Head of caudate nucleus (tissue), 42 donors: ENCODE measurements at regions not wholly inside any gene's neighbourhood (a gene's known extent, or its start where the extent isn't known, plus 50 kb on each side); places are given as distances from the start of the nearest gene placed in this dataset.
"Not testable (repeated sequence)": the region's sequence is repeated elsewhere in the genome, so short reads cannot be mapped to it uniquely, and the experiment has no call there.

Experiments used
- DNase-seq, 42 donors: peaks; one replicate each; pipeline versions ENCODE4 v3.0.0 to v3.0.0-alpha.2; 2020 to 2021; ENCODE audit warnings: mixed read lengths in 7 of 42
- intact Hi-C: fragments of 100-400 bp; cut with DNase I; formaldehyde crosslinking; loops from one replicate; pipeline ENCODE4 v1.15.0; 2022

DNA sequence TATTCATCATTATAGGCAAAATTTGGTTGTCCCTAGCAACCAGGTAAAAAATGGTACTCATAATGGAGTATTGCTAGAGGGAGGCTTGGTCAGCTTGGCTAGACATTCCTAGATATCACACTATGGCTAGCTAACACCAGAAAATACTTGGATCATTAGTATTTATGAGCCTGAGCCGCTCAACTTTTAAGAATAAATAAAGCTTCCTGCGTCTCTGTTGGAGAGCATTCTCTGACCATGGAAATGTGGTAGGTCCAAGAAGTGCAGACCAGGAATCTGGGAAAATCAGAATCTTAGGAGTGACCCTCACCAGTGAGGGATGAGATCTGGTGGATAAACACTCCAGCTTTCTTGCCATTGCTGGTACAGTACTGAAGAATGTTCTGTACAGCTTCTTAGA lies 157.6 kb upstream of the AGR3 start:
- no peak for DNase-seq
- intact Hi-C loops: no loop called here

- DNase-seq: no peak
- intact Hi-C loops: no loop called here
These were observed 158.9 kb upstream of the AGR3 start for GRCh38 chr7:17040716-17041115.

GRCh38 chr7:17041324-17041723 lies 159.5 kb upstream of the AGR3 start:
- peak in 1 of 42 donors; percentile 15 for DNase-seq

GRCh38 chr7:17042211-17042610 lies 160.4 kb upstream of the AGR3 start:
- no peak for DNase-seq
- intact Hi-C loops: no loop called here

More at GRCh38 chr7:17041324-17041723, 159.5 kb upstream of the AGR3 start:
- intact Hi-C loops: no loop called here

GRCh38 chr7:17043012-17043877 lies 161.5 kb upstream of the AGR3 start:
- DNase-seq: no peak
- intact Hi-C loops: no loop called here

GRCh38 chr7:17044396-17044795 lies 162.6 kb upstream of the AGR3 start:
- no peak for DNase-seq
- intact Hi-C loops: no loop called here

GRCh38 chr7:17044861-17045260 lies 163.1 kb upstream of the AGR3 start:
- no peak for DNase-seq

DNA sequence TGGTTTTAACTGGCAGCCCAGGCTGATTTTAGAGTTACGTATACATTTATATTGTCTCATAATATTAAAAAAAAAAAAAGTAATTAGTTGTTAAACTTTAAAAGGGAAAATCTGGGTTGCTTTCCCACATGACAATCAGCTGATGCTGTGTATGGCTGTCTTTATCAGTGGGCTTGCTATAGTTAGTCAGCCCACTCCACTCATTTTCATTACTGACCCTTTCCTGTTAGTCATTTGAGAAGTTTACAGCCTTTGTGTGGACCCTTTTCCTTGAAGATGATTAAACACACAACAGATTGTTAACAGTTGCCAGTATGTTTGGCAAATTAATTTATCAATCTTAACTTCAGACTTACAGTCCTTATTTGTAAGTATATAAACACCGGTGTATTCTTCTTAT lies 164.5 kb upstream of the AGR3 start:
- no peak for DNase-seq
- intact Hi-C loops: no loop called here

More at GRCh38 chr7:17044861-17045260, 163.1 kb upstream of the AGR3 start:
- intact Hi-C loops: no loop called here

DNA sequence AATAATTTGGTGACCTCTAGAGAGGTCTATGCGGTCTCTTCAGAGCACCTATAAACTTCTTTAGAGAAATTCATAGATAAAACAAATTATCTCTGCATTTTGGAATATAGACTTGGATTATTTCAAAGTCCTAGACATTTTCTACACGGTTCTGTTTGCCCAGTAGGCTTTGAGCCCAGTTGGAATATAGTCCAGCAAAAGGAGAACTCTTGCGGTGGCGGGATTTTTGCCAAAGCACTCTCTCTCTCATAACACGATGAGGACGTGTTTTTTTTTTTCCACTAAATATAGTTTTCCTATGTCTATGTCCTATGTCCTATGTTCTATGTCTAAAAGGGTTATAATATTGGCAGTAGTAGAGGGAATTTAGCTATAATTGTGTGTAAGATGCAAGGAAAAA lies 164.9 kb upstream of the AGR3 start:
- intact Hi-C loops: no loop called here
- DNase-seq: no peak

DNA sequence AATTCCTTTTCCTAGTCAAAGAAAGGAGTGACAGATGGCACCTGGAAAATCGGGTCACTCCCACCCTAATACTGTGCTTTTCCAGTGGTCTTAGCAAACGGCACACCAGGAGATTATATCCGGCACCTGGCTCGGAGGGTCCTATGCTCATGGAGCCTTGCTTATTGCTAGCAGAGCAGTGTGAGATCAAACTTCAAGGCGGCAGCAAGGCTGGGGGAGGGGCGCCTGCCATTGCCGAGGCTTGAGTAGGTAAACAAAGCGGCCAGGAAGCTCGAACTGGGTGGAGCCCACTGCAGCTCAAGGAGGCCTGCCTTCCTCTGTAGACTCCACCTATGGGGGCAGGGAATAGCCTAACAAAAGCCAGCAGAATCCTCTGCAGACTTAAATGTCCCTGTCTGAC lies 171.4 kb upstream of the AGR3 start:
- intact Hi-C loops, DNase-seq: not testable (repeated sequence)

DNA sequence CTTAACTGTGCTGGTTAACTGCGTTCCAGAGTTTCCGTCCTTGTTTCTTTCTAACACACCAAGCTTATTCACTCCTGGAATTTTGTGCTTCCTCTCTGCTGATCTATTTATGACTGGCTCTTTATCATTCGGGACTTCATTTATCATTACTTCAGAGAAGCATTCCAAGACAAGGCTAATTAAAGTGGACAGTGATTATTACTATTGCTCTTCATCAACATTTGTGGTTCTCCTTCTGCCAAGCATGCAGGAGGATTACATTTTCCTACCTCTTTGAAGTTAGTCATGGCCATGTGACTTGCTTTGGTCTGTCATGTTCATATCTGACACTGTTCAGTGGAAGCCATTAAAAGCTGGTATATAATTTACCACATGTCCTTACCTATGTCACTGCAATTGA lies 172.4 kb upstream of the AGR3 start:
- DNase-seq: no peak
- intact Hi-C loops: no loop called here

DNA sequence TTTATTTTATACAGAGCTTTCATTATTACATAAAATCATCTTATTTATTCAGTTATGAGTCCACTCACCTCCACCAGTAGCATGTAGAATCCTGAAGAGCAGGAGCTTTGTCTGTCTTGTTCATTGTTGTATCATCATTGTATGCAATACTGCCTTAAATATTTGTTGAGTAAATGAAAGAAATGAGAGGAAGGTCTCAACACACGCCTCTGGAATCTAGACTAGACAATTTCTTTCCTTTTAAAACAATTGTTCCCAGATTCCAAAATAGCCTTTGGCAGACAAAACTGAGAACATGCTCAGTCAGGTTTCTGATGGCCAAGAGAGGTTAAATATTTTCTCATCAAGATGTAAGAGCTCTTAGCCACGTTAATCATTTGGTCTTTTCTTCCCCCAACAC lies 173.1 kb upstream of the AGR3 start:
- intact Hi-C loops: no loop called here
- no peak for DNase-seq

DNA sequence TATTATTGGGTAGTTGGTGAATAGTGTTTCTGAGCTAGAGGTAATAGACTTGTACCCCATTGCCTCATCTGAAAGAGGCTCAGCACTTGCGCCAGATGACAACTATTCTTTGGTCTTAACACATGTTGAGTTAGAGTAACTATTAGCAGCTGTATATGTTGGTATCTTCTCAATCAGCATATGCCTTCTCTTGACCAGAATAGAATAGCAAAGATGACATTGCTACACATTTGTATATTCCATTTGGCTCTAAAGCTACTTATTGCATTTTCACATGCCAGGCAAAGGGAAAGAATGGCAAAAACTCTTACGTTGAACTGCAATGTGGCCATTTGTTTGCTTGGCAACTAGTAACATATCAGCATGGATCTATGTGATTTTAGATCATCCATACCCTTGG lies 173.8 kb upstream of the AGR3 start:
- DNase-seq: no peak
- intact Hi-C loops: no loop called here

GRCh38 chr7:17056491-17057142 lies 174.8 kb upstream of the AGR3 start:
- intact Hi-C loops: no loop called here
- DNase-seq: no peak

- intact Hi-C loops: no loop called here
- no peak for DNase-seq
These were observed 175.3 kb upstream of the AGR3 start for GRCh38 chr7:17057143-17057509.

- intact Hi-C loops: no loop called here
- no peak for DNase-seq
These were observed 176.8 kb upstream of the AGR3 start for GRCh38 chr7:17058568-17058967.

GRCh38 chr7:17060051-17060450 lies 178.3 kb upstream of the AGR3 start:
- no peak for DNase-seq
- intact Hi-C loops: no loop called here

- no peak for DNase-seq
- intact Hi-C loops: no loop called here
These were observed 179.7 kb upstream of the AGR3 start for GRCh38 chr7:17061443-17061842.

DNA sequence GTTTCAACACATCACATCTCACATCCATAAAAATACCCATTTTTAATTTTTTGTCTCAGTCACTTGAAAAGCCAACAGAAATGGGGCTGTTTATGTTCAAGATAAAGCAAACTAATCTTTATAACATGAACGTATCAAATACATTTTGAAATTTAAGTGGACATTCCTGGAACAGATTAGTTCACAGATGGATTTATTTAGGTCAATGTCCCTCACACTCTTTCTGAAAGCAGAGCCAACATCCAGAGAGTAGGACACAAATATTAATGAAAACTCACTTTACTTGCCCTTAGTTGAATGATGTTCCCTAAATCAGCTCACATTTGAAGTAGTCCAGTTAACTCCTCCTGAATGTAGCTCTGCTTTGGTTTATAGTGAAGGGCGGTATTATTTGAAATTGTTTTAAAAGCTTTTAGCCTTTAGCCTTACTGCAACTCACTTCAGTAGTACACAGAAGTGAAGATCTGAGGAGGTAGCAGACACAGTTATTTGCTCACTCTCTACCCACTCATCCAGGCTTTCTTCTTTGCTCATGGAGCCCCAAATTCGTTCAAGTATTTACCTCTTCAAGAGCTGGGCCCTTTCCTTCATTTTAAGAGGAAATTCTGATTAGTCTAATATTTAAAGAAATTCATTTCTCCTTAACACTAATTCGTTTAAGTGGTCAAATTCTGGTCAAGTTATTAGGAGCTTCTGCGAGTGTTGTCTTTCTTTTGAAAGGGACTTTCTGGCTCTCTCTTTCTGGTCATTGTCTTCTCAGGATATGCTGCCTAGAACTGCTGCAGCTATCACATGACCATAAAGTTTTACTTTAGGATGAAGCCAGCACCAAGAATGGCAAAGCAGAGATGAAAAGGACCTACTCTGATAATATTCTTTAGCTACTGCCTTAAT lies 180.6 kb upstream of the AGR3 start:
- intact Hi-C loops: no loop called here
- DNase-seq: no peak

DNA sequence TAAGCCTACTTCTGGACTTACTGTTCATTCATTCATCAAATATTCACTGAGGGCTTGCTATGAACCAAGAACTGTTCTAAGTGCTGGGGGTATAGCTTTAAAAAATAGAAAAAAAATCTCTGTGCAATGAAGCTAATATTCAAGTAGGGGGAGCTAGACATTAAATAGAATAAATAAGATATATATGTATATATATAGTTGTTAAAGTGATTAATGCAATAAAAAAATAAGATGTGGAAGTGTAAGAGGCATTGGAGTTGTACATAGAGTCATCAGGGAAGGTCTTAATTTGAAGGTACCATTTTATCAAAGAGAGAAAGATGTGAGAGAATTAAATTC lies 181.2 kb upstream of the AGR3 start:
- intact Hi-C loops: no loop called here
- no peak for DNase-seq
